Inferior parietal cortex (tissue), 1 donor: ENCODE measurements at regions not wholly inside any gene's neighbourhood (a gene's known extent, or its start where the extent isn't known, plus 50 kb on each side); places are given as distances from the start of the nearest gene placed in this dataset.
A peak's percentile ranks its signal among the peaks of the same experiment; 100 is the strongest.

ENCODE experiments used
- DNase-seq: peaks from one replicate; pipeline ENCODE4 v3.0.0-alpha.2; 2016; ENCODE audit errors: extremely low spot score

DNA sequence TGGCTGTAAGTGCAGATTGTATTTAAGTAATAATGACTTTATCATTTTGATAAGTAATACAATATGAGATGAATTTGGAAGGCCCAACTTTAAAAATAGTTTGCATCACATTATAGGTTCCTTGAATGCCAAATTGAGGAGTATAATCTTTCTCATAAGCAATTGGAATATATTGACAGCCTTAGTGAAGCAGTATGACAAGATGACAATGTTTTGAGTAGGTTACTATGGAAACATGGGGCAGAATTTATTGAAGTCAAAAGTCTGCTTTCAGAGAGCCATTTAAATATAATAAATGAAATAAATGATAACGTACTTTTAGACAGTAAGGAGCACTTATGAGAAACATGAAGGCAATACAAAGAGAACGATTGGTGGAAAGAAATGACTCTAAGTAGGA lies 776.4 kb downstream of the TECRL start:
- no peak for DNase-seq

DNA sequence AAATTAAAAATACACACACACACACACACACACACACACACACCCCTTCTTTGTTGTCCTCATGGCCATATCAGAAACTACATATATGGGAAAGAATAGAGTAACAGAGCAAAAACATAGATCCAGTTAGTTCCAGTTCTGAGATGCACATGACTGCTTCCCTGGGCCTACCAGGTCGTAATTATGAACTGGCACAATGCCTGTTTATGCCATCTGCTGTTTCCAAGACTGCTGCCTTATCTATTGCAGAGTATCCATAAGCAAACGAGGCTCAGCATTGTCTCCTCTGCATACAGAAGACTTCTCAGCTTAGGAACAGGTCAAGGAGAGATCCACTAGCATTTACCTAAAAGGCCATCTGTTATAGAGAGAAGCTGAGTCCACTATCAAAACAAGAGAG lies 789.0 kb downstream of the TECRL start:
- DNase-seq: no peak

DNA sequence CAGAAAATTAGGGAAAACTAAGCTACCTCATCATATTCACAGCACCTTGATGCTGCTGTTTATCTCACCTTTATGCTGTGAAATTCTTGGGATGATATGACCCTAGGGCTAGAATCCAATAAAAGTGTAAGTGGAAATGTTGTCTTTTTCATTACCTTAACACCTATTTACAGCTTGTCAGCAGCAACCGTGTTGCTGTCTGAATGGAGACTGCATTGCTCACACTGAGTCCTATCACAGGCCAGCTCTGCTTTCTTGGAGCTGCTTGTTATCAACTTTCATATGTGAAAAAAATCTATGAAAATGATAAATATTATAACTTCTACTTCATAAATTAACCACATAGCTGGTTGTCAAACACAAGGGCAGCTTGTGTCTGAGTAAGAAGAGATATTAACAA lies 789.5 kb downstream of the TECRL start:
- DNase-seq: no peak

- DNase-seq: peak; percentile 13
These were observed 790.1 kb downstream of the TECRL start for GRCh38 chr4:63618883-63619718.

GRCh38 chr4:63607169-63607872 lies 801.9 kb downstream of the TECRL start:
- DNase-seq: no peak

DNA sequence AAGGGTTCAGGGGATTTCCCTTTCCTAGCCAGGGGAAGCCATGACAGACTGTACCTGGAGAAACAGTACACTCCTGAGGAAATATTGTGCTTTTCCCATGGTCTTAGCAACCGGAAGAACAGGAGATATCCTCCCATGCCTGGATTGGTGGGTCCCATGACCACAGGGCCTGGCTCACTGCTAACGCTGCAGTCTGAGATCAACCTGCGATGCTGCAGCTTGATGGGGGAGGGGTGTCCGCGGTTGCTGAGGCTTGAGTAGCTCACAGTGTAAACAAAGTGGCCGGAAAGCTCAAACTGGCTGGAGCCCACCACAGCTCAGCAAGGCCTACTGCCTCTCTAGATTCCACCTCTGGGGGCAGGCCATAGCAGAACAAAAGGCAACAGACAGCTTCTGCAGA lies 819.5 kb downstream of the TECRL start:
- no peak for DNase-seq

- DNase-seq: no peak
These were observed 825.7 kb downstream of the TECRL start for GRCh38 chr4:63583561-63583960.

GRCh38 chr4:63583007-63583406 lies 826.2 kb downstream of the TECRL start:
- DNase-seq: no peak

DNA sequence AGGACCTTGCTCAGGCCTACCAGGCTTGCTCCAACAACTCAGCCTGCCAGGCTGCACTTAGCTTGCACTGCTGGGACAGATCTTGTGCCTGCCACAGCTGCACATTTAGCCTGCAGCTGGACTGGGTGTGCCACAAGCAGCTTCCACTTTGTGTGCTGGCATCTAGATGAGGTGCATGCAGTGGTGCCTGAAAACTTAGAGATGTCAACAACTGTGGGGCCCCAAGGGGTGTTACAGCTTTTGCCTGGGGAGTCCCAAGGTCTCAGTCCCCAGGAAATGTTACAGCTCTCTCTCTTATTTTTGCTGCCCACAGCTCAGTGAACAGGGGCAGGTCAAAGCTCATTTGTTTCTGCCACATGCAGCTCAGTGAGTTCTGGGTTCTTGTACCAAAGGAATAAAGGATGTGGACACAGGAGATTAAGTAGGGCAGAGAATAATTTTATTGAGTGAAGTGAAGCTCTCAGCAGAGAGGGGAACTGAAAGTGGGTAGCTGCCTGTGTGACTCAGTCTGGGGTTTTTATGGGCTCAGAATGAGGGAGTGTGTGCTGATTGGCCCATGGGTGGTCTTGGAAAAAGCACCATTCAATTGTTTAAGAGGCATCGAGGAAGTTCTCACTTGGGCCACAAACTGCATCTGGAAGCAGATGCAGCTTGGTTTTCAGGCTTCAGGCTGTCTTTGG lies 828.3 kb downstream of the TECRL start:
- no peak for DNase-seq

- DNase-seq: no peak
These were observed 830.9 kb downstream of the TECRL start for GRCh38 chr4:63578383-63578782.

GRCh38 chr4:63566658-63567057 lies 842.6 kb downstream of the TECRL start:
- no peak for DNase-seq

GRCh38 chr4:63563288-63564014 lies 845.8 kb downstream of the TECRL start:
- no peak for DNase-seq

DNA sequence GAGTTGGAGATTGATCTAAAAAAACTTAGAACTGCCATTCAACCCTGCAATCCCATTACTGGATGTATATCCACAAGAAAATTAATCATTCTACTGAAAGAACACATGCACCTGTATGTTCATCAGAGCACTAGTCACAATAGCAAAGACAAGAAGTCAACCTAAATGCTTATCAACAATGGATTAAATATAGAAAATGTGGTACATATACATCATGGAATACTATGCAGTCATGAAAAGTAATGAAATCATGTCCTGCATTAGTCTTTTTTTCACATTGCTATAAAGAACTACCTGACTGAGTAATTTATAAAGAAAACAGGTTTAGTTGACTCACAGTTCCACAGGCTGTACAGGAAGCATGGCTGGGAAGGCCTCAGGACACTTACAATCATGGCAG lies 850.5 kb downstream of the TECRL start:
- no peak for DNase-seq

GRCh38 chr4:63556332-63556731 lies 852.9 kb downstream of the TECRL start:
- DNase-seq: no peak

- DNase-seq: no peak
These were observed 856.1 kb downstream of the TECRL start for GRCh38 chr4:63553123-63553522.

GRCh38 chr4:63541828-63542227 lies 867.4 kb downstream of the TECRL start:
- no peak for DNase-seq

- DNase-seq: no peak
These were observed 879.5 kb downstream of the TECRL start for GRCh38 chr4:63529581-63530337.

DNA sequence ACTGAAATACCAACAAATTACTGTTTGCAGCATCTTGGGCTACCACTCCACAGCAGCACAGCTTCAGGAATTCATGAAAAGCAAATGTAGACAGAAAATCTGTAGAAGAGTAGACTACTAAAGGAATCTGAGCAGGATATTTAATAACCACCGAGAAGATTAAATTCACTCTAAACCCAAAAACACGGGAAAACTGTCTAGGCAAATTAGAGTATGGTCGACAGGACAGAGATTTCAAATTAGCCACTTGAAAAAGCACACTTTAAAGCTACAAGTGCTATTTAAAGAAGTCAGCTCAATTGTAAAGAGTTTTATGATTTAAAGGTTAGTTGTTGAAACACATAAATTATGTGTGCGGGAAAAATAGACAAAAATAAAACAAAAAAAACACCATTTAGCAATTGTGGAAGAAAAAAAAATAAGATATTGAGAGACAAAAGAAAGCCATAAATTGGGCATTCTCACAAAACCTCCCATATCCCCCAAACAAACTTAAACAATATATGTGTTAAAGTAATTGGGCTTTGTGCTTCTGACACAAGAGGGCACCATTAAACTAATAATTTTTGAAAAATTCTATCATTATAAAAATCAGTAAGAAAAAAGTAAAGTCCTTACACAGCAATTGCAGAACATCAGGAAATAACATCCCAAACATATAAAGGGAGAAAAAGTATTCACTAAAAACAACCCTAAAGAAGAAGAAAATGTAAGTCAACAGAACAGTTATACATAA lies 880.8 kb downstream of the TECRL start:
- DNase-seq: no peak

- DNase-seq: no peak
These were observed 883.0 kb downstream of the TECRL start for GRCh38 chr4:63526251-63526650.

GRCh38 chr4:63524764-63525163 lies 884.5 kb downstream of the TECRL start:
- no peak for DNase-seq
